Loucy (cell line): ENCODE measurements at regions not wholly inside any gene's neighbourhood (a gene's known extent, or its start where the extent isn't known, plus 50 kb on each side); places are given as distances from the start of the nearest gene placed in this dataset.

Experiments used
- EZH2phosphoT487 ChIP-seq: fragments of 200-600 bp; IDR thresholded peaks from 2 replicates; pipeline ENCODE4 v1.6.1; 2018; ENCODE audit warnings: antibody characterized with exemption, mild to moderate bottlenecking, moderate library complexity, borderline replicate concordance
- TF ChIP-seq, protein P1 (sequence below): fragments of 200-600 bp; sonication (generic); conservative IDR thresholded peaks from 2 replicates; pipeline ENCODE4 v1.5.1; 2014; ENCODE audit warnings: mild to moderate bottlenecking, antibody characterized with exemption, low read length

DNA sequence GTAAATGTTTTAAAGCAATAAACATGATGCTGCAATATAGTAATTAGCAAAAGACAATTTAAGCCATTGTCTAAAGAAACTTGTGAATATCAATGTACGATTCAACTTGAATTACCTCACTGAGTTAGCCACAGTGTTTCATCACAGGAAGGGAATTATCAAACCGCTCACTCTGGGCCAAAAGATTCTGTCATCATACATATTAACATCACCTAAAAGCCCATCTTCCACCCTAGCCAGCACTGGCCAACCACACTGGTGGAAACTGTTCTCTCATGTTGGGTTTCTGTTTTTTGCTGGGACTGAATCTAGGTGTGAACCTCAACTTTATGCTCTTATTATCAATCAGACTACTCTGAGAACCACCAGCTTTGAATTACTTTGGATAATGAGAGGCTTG is 497.7 kb upstream of the THBS1 start:
- TF ChIP-seq, protein P1, sequence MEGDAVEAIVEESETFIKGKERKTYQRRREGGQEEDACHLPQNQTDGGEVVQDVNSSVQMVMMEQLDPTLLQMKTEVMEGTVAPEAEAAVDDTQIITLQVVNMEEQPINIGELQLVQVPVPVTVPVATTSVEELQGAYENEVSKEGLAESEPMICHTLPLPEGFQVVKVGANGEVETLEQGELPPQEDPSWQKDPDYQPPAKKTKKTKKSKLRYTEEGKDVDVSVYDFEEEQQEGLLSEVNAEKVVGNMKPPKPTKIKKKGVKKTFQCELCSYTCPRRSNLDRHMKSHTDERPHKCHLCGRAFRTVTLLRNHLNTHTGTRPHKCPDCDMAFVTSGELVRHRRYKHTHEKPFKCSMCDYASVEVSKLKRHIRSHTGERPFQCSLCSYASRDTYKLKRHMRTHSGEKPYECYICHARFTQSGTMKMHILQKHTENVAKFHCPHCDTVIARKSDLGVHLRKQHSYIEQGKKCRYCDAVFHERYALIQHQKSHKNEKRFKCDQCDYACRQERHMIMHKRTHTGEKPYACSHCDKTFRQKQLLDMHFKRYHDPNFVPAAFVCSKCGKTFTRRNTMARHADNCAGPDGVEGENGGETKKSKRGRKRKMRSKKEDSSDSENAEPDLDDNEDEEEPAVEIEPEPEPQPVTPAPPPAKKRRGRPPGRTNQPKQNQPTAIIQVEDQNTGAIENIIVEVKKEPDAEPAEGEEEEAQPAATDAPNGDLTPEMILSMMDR, result no peak
- no peak for TF ChIP-seq EZH2phosphoT487
